K562 (cell line): ENCODE measurements at regions not wholly inside any gene's neighbourhood (a gene's known extent, or its start where the extent isn't known, plus 50 kb on each side); places are given as distances from the start of the nearest gene placed in this dataset.

Source experiments
- ATAC-seq: fragments of 200-7000 bp; cut with Tn5 transposase; 3 replicates; pipeline ENCODE4 v1.9.1; 2020; ENCODE audit warnings: moderate library complexity
- BruUV-seq: library from RNA; stranded (reverse); fragments of 400-500 nt; replicated peaks from 2 replicates; lab custom pipeline; 2021; lab: Mats Ljungman, UMichigan
- CTCF ChIA-PET: fragments of 300-600 bp; formaldehyde crosslinking; extraction: SDS; loops from one replicate; lab custom pipeline; 2021; ENCODE audit warnings: low intra/inter-chr PET ratio; lab: Yijun Ruan, JAX
- POLR2A ChIA-PET: fragments of 300-600, 350-650 bp; sonication (Branson Sonifier 250); formaldehyde crosslinking; extraction: SDS; loops from one replicate; lab custom pipeline; 2021; ENCODE audit warnings: antibody characterized with exemption, inconsistent platforms; lab: Yijun Ruan, JAX
- DNase-seq, 4 experiments: peaks; one replicate each; pipeline versions ENCODE4 v3.0.0 to v3.0.0-alpha.2; 2011 to 2018; ENCODE audit warnings: low spot score in 3 of 4, mixed read lengths in 3 of 4; ENCODE audit errors: extremely low read depth in 1 of 4
- FAIRE-seq: peaks from 2 replicates; lab custom pipeline; 2011; peaks lifted over from hg19 to GRCh38; lab: Jason Lieb, UNC
- H2AFZ ChIP-seq: 2 replicates; pipeline ENCODE4 v1.6.0; 2011; ENCODE audit warnings: low read depth, low read length, control low read depth, inconsistent platforms
- H3K27ac ChIP-seq: fragments of 200-600 bp; 3 replicates; pipeline ENCODE4 v1.8.0; 2011; ENCODE audit warnings: low read depth, mild to moderate bottlenecking, control low read depth, inconsistent platforms, low read length, moderate library complexity, mixed read lengths; ENCODE audit errors: extremely low read depth
- H3K27me3 ChIP-seq, 2 experiments: fragments of 300-600 bp in 1 of 2; 2 replicates in 1 of 2; 3 replicates in 1 of 2; pipeline versions ENCODE4 v1.6.0 to v1.8.0; 2011; ENCODE audit warnings: inconsistent platforms in 2 of 2, low read length in 2 of 2, mild to moderate bottlenecking in 1 of 2, mixed read lengths in 1 of 2, moderate library complexity in 1 of 2; ENCODE audit not compliant: control insufficient read depth in 2 of 2, insufficient read depth in 2 of 2
- H3K36me3 ChIP-seq: fragments of 300-600 bp; 3 replicates; pipeline ENCODE4 v1.8.0; 2011; ENCODE audit warnings: mild to moderate bottlenecking, low read length, inconsistent platforms; ENCODE audit not compliant: control insufficient read depth, insufficient read depth
- H3K4me1 ChIP-seq, 2 experiments: fragments of 200-600 bp in 1 of 2; replicated peaks in 1 of 2; 2 replicates in 1 of 2; 3 replicates in 1 of 2; pipeline versions ENCODE4 v1.5.1 to v1.8.0; 2011; ENCODE audit warnings: inconsistent platforms in 2 of 2, low read length in 2 of 2, mild to moderate bottlenecking in 1 of 2, mixed read lengths in 1 of 2, moderate library complexity in 1 of 2; ENCODE audit not compliant: control insufficient read depth in 2 of 2, insufficient read depth in 2 of 2
- H3K4me2 ChIP-seq: 2 replicates; pipeline ENCODE4 v1.6.1; 2011; ENCODE audit warnings: low read length, control low read depth, inconsistent platforms, mixed read lengths; ENCODE audit not compliant: insufficient read depth
- H3K4me3 ChIP-seq: fragments of 200-600 bp; sonication (generic), shearing (Covaris generic); 2 replicates; pipeline ENCODE4 v1.5.1; 2016; ENCODE audit warnings: control low read depth, inconsistent platforms
- H3K79me2 ChIP-seq: fragments of 200-600 bp; 3 replicates; pipeline ENCODE4 v1.8.0; 2011; ENCODE audit warnings: low read length, inconsistent platforms; ENCODE audit not compliant: control insufficient read depth, insufficient read depth
- H3K9ac ChIP-seq, 2 experiments: 2 replicates each; pipeline versions ENCODE4 v1.6.0 to v1.6.1; 2011; ENCODE audit warnings: low read depth in 2 of 2, low read length in 2 of 2, control low read depth in 1 of 2, inconsistent platforms in 1 of 2, mild to moderate bottlenecking in 1 of 2, mixed read lengths in 1 of 2; ENCODE audit not compliant: insufficient read depth in 1 of 2
- H3K9me1 ChIP-seq: one replicate; pipeline ENCODE4 v1.6.0; 2011; ENCODE audit warnings: inconsistent platforms, mild to moderate bottlenecking, low read length, moderate library complexity; ENCODE audit not compliant: control insufficient read depth, insufficient read depth
- H3K9me3 ChIP-seq: replicated peaks from 2 replicates; pipeline ENCODE4 v1.5.1; 2011; ENCODE audit warnings: low read depth, low read length, inconsistent platforms; ENCODE audit not compliant: control insufficient read depth, insufficient read depth
- H4K20me1 ChIP-seq: replicated peaks from 2 replicates; pipeline ENCODE4 v1.6.1; 2011; ENCODE audit warnings: low read length, inconsistent platforms, mixed read lengths; ENCODE audit not compliant: control insufficient read depth, insufficient read depth
- E2F3 ChIP-seq: fragments of 250-450 bp; sonication (Bioruptor Pico); IDR thresholded peaks from 2 replicates; pipeline ENCODE4 v1.4.0; 2020; ENCODE audit warnings: mild to moderate bottlenecking
- GTF2A2 ChIP-seq: IDR thresholded peaks from 2 replicates; pipeline ENCODE4 v1.6.1; 2016; ENCODE audit warnings: mild to moderate bottlenecking, missing genetic modification characterization, missing compliant biosample characterization
- HDAC8 ChIP-seq: fragments of 450-650 bp; IDR thresholded peaks from 2 replicates; pipeline ENCODE4 v1.6.1; 2016; ENCODE audit warnings: mild to moderate bottlenecking, missing genetic modification characterization, moderate library complexity, missing compliant biosample characterization
- IRF1 ChIP-seq: sonication (generic); formaldehyde crosslinking; IDR thresholded peaks from 2 replicates; pipeline ENCODE4 v1.8.0; 2022; ENCODE audit warnings: missing genetic modification reagents, mild to moderate bottlenecking, borderline replicate concordance
- MIER1 ChIP-seq: fragments of 450-650 bp; IDR thresholded peaks from 2 replicates; pipeline ENCODE4 v1.6.1; 2016; ENCODE audit warnings: antibody characterized with exemption, mild to moderate bottlenecking, low read depth
- SIN3B ChIP-seq: fragments of 450-650 bp; IDR thresholded peaks from 2 replicates; pipeline ENCODE4 v1.6.1; 2017; ENCODE audit warnings: low read depth, mild to moderate bottlenecking, moderate library complexity
- SIX5 ChIP-seq, 2 experiments: IDR thresholded peaks; 2 replicates each; pipeline ENCODE4 v1.6.1; 2011; ENCODE audit warnings: low read length in 2 of 2, borderline replicate concordance in 1 of 2, low read depth in 1 of 2, mild to moderate bottlenecking in 1 of 2, moderate library complexity in 1 of 2; ENCODE audit not compliant: insufficient read depth in 1 of 2
- SMARCA4 ChIP-seq: fragments of 450-650 bp; IDR thresholded peaks from 2 replicates; pipeline ENCODE4 v1.6.1; 2016
- TCFL5 ChIP-seq: fragments of 250-450 bp; sonication (Bioruptor Pico); conservative IDR thresholded peaks from 2 replicates; pipeline ENCODE4 v1.6.1; 2021; ENCODE audit warnings: mild to moderate bottlenecking, moderate library complexity, matching md5 sums
- TFE3 ChIP-seq: fragments of 450-650 bp; formaldehyde crosslinking; IDR thresholded peaks from 2 replicates; pipeline ENCODE4 v1.4.0; 2020; ENCODE audit warnings: mild to moderate bottlenecking, mixed read lengths
- ZBTB17 ChIP-seq: fragments of 450-650 bp; formaldehyde crosslinking; IDR thresholded peaks from 2 replicates; pipeline ENCODE4 v1.4.0; 2020; ENCODE audit warnings: mild to moderate bottlenecking
- ZEB2 ChIP-seq: fragments of 450-650 bp; IDR thresholded peaks from 2 replicates; pipeline ENCODE4 v1.6.1; 2016
- ZNF124 ChIP-seq: sonication (generic); formaldehyde crosslinking; IDR thresholded peaks from 2 replicates; pipeline ENCODE4 v1.8.1; 2022; ENCODE audit warnings: missing genetic modification reagents
- ZNF24 ChIP-seq: fragments of 450-650 bp; IDR thresholded peaks from 2 replicates; pipeline ENCODE4 v1.6.1; 2016
- ZNF354B ChIP-seq: fragments of 250-450 bp; sonication (Bioruptor Pico); IDR thresholded peaks from 2 replicates; pipeline ENCODE4 v1.4.0; 2020
- ZNF75A ChIP-seq: fragments of 450-650 bp; formaldehyde crosslinking; IDR thresholded peaks from 2 replicates; pipeline ENCODE4 v1.4.0; 2020; ENCODE audit warnings: mild to moderate bottlenecking
- in situ Hi-C: fragments of 300-500 bp; cut with MboI; formaldehyde crosslinking; loops from 4 replicates; pipeline ENCODE4 v1.15.0; 2018; ENCODE audit warnings: inconsistent platforms, mixed read lengths
- intact Hi-C: fragments of 100-400 bp; cut with micrococcal nuclease; formaldehyde crosslinking; loops from 2 replicates; pipeline ENCODE4 v1.14.2; 2022
- TF ChIP-seq, protein P1 (sequence below): fragments of 250-450 bp; sonication (Bioruptor Pico); IDR thresholded peaks from 2 replicates; pipeline ENCODE4 v1.4.0; 2020; ENCODE audit warnings: mild to moderate bottlenecking, moderate library complexity
- TF ChIP-seq, protein P2 (sequence below): sonication (generic); IDR thresholded peaks from 2 replicates; pipeline ENCODE4 v1.6.1; 2016

DNA sequence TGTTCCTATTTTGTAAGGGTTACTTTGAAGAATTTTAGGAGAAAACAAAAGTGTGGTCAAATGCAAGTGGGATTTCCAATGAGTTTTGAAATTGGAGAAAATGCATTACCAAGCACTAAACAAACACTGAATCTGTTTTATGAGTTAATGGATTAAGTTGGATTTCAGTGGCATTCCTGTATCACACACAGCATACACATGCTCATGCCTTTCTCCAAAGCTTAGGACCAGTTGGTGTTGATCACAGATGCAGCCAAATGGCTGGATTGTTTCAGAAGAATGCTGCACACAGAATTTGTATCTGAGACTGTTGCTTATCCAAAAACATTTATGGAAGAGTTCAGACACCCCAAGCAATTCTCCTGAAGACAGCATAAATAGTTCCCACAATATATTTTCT lies 611.1 kb downstream of the ACTL7B start:
- BruUV-seq: no TSS peak
- ATAC-seq (no peak), FAIRE-seq (no peak), DNase-seq (no peak)
- Histone ChIP-seq H3K27ac (no peak overlapping the region), H3K4me1 (no peaks in the 10 kb centered on the region), H3K79me2 (no peaks in the 10 kb centered on the region), H3K9ac (no peak overlapping the region), H3K9me3 (no peaks in the 10 kb centered on the region), H4K20me1 (no peaks in the 10 kb centered on the region), H2AFZ (no peak overlapping the region), H3K36me3 (no peaks in the 10 kb centered on the region), H3K4me3 (no peak overlapping the region), H3K27me3 (no peaks in the 10 kb centered on the region), H3K9me1 (no peaks in the 10 kb centered on the region), H3K4me2 (no peak overlapping the region)
- ChIA-PET CTCF (no interaction called here), POLR2A (no interaction called here)
- in situ Hi-C loops: no loop called here
- intact Hi-C loops: no loop called here
- TF ChIP-seq, protein P1, sequence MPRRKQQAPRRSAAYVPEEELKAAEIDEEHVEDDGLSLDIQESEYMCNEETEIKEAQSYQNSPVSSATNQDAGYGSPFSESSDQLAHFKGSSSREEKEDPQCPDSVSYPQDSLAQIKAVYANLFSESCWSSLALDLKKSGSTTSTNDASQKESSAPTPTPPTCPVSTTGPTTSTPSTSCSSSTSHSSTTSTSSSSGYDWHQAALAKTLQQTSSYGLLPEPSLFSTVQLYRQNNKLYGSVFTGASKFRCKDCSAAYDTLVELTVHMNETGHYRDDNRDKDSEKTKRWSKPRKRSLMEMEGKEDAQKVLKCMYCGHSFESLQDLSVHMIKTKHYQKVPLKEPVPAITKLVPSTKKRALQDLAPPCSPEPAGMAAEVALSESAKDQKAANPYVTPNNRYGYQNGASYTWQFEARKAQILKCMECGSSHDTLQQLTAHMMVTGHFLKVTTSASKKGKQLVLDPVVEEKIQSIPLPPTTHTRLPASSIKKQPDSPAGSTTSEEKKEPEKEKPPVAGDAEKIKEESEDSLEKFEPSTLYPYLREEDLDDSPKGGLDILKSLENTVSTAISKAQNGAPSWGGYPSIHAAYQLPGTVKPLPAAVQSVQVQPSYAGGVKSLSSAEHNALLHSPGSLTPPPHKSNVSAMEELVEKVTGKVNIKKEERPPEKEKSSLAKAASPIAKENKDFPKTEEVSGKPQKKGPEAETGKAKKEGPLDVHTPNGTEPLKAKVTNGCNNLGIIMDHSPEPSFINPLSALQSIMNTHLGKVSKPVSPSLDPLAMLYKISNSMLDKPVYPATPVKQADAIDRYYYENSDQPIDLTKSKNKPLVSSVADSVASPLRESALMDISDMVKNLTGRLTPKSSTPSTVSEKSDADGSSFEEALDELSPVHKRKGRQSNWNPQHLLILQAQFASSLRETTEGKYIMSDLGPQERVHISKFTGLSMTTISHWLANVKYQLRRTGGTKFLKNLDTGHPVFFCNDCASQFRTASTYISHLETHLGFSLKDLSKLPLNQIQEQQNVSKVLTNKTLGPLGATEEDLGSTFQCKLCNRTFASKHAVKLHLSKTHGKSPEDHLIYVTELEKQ (CRISPR knock-in tag): no peak
- TF ChIP-seq E2F3 (CRISPR knock-in tag) (no peak), ZNF24 (no peak), SIX5 (IDR thresholded peaks at IDR 0.05; ENCODE audit: borderline replicate concordance in 1 of 2, insufficient read depth in 1 of 2, low read depth in 1 of 2, low read length in 2 of 2) (no peak), IRF1 (no peak), ZEB2 (no peak), ZNF354B (CRISPR knock-in tag) (no peak), TFE3 (CRISPR knock-in tag) (no peak), SIN3B (no peak), ZBTB17 (CRISPR knock-in tag) (no peak), HDAC8 (tag) (no peak), ZNF124 (CRISPR knock-in tag) (no peak), TCFL5 (no peak), ZNF75A (CRISPR knock-in tag) (no peak), SMARCA4 (no peak), MIER1 (no peak), GTF2A2 (tag) (no peak)
- TF ChIP-seq, protein P2, sequence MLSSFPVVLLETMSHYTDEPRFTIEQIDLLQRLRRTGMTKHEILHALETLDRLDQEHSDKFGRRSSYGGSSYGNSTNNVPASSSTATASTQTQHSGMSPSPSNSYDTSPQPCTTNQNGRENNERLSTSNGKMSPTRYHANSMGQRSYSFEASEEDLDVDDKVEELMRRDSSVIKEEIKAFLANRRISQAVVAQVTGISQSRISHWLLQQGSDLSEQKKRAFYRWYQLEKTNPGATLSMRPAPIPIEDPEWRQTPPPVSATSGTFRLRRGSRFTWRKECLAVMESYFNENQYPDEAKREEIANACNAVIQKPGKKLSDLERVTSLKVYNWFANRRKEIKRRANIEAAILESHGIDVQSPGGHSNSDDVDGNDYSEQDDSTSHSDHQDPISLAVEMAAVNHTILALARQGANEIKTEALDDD: no peak
